H1 (cell line): ENCODE measurements at regions not wholly inside any gene's neighbourhood (a gene's known extent, or its start where the extent isn't known, plus 50 kb on each side); places are given as distances from the start of the nearest gene placed in this dataset.

Source experiments
- CTCF ChIA-PET: fragments of 300-600 bp; sonication (Branson Sonifier 250); formaldehyde crosslinking; loops from one replicate; lab custom pipeline; 2021; ENCODE audit not compliant: partially characterized antibody; lab: Charles Lee
- POLR2A ChIA-PET: fragments of 300-600 bp; sonication (Branson Sonifier 250); formaldehyde crosslinking; loops from one replicate; lab custom pipeline; 2021; ENCODE audit warnings: inconsistent platforms; ENCODE audit not compliant: partially characterized antibody; lab: Charles Lee
- DNase-seq, 2 experiments: peaks; one replicate each; pipeline versions ENCODE4 v3.0.0 to v3.0.0-alpha.2; 2010 to 2022; ENCODE audit warnings: low spot score in 2 of 2, low read depth in 1 of 2, mixed read lengths in 1 of 2
- FAIRE-seq: peaks from 2 replicates; lab custom pipeline; 2011; peaks lifted over from hg19 to GRCh38; lab: Jason Lieb, UNC
- H2AFZ ChIP-seq: 2 replicates; pipeline ENCODE4 v1.8.1; 2012; ENCODE audit warnings: low read length, inconsistent platforms
- H2AK5ac ChIP-seq: 2 replicates; pipeline ENCODE4 v1.6.1; 2013; ENCODE audit warnings: low read depth, low read length
- H2BK120ac ChIP-seq: replicated peaks from 2 replicates; pipeline ENCODE3; 2013; ENCODE audit warnings: low read depth, low read length, inconsistent platforms
- H2BK12ac ChIP-seq: 2 replicates; pipeline ENCODE4 v1.6.1; 2013; ENCODE audit warnings: low read depth, low read length
- H2BK15ac ChIP-seq: 2 replicates; pipeline ENCODE4 v1.6.1; 2013; ENCODE audit warnings: low read length
- H2BK20ac ChIP-seq: 2 replicates; pipeline ENCODE4 v1.6.1; 2013; ENCODE audit warnings: low read length
- H2BK5ac ChIP-seq: 2 replicates; pipeline ENCODE4 v1.6.1; 2013; ENCODE audit warnings: low read depth, low read length
- H3K14ac ChIP-seq: 2 replicates; pipeline ENCODE4 v1.6.1; 2013; ENCODE audit warnings: inconsistent platforms; ENCODE audit not compliant: insufficient read length
- H3K18ac ChIP-seq: 2 replicates; pipeline ENCODE4 v1.6.1; 2013; ENCODE audit warnings: low read length; ENCODE audit errors: extremely low read depth
- H3K23ac ChIP-seq: 2 replicates; pipeline ENCODE4 v1.6.1; 2013; ENCODE audit warnings: inconsistent platforms; ENCODE audit not compliant: insufficient read length
- H3K23me2 ChIP-seq: 2 replicates; pipeline ENCODE4 v1.6.1; 2013; ENCODE audit warnings: low read depth, low read length
- H3K27ac ChIP-seq: 2 replicates; pipeline ENCODE4 v1.6.1; 2011; ENCODE audit warnings: low read depth, low read length, inconsistent platforms
- H3K27me3 ChIP-seq, 4 experiments: replicated peaks in 1 of 4; 1 replicate in 1 of 4; 2 replicates in 3 of 4; pipeline versions ENCODE4 v1.6.1 to v1.8.1; 2011 to 2013; ENCODE audit warnings: low read length in 3 of 4, mild to moderate bottlenecking in 3 of 4, inconsistent platforms in 2 of 4, mixed read lengths in 2 of 4, moderate library complexity in 1 of 4; ENCODE audit not compliant: control insufficient read depth in 3 of 4, insufficient read depth in 3 of 4; ENCODE audit errors: extremely low read depth in 1 of 4
- H3K36me3 ChIP-seq, 4 experiments: 2 replicates each; pipeline versions ENCODE4 v1.6.1 to v1.8.1; 2011 to 2013; ENCODE audit warnings: mild to moderate bottlenecking in 4 of 4, low read length in 3 of 4, moderate library complexity in 2 of 4, control low read depth in 1 of 4, inconsistent platforms in 1 of 4; ENCODE audit not compliant: insufficient read depth in 4 of 4, control insufficient read depth in 2 of 4
- H3K4ac ChIP-seq: replicated peaks from 2 replicates; pipeline ENCODE3; 2013; ENCODE audit warnings: low read length, low read depth, mixed read lengths, inconsistent platforms; ENCODE audit not compliant: insufficient read length
- H3K4me1 ChIP-seq, 4 experiments: replicated peaks in 1 of 4; 1 replicate in 1 of 4; 2 replicates in 3 of 4; pipeline versions ENCODE4 v1.6.1 to v1.8.1; 2011 to 2013; ENCODE audit warnings: low read length in 3 of 4, inconsistent platforms in 2 of 4, mixed read lengths in 1 of 4; ENCODE audit not compliant: insufficient read depth in 4 of 4, control insufficient read depth in 3 of 4
- H3K4me2 ChIP-seq, 2 experiments: 2 replicates each; pipeline versions ENCODE4 v1.6.1 to v1.8.1; 2011 to 2013; ENCODE audit warnings: low read depth in 2 of 2, low read length in 2 of 2, control low read depth in 1 of 2, inconsistent platforms in 1 of 2, mild to moderate bottlenecking in 1 of 2; ENCODE audit not compliant: insufficient read depth in 1 of 2
- H3K4me3 ChIP-seq, 4 experiments: fragments of 200-600, 300-600 bp in 1 of 4; sonication (generic), shearing (Covaris generic), sonication (Bioruptor Twin) in 1 of 4; 2 replicates each; pipeline versions ENCODE4 v1.5.1 to v1.8.1; 2011 to 2016; ENCODE audit warnings: low read length in 4 of 4, low read depth in 3 of 4, control low read depth in 2 of 4, inconsistent platforms in 2 of 4, mild to moderate bottlenecking in 2 of 4, mixed read lengths in 1 of 4, moderate library complexity in 1 of 4; ENCODE audit not compliant: insufficient read depth in 2 of 4; ENCODE audit errors: extremely low read depth in 1 of 4
- H3K56ac ChIP-seq: replicated peaks from 2 replicates; pipeline ENCODE3; 2013; ENCODE audit warnings: low read depth, mild to moderate bottlenecking, mixed read lengths, low read length, inconsistent platforms; ENCODE audit not compliant: insufficient read length
- H3K79me1 ChIP-seq: 2 replicates; pipeline ENCODE4 v1.6.1; 2013; ENCODE audit warnings: low read depth, low read length, control low read depth
- H3K79me2 ChIP-seq, 2 experiments: 2 replicates each; pipeline versions ENCODE4 v1.6.1 to v1.8.1; 2012 to 2013; ENCODE audit warnings: low read length in 2 of 2, mild to moderate bottlenecking in 2 of 2, inconsistent platforms in 1 of 2; ENCODE audit not compliant: insufficient read depth in 2 of 2, control insufficient read depth in 1 of 2
- H3K9ac ChIP-seq, 4 experiments: replicated peaks in 1 of 4; 1 replicate in 1 of 4; 2 replicates in 3 of 4; pipeline versions ENCODE4 v1.6.1 to v1.8.1; 2011 to 2013; ENCODE audit warnings: low read depth in 3 of 4, low read length in 3 of 4, control low read depth in 2 of 4, mild to moderate bottlenecking in 2 of 4, moderate library complexity in 2 of 4, inconsistent platforms in 1 of 4; ENCODE audit errors: extremely low read depth in 1 of 4
- H3K9me3 ChIP-seq, 2 experiments: 2 replicates each; pipeline versions ENCODE4 v1.6.1 to v1.8.1; 2012 to 2013; ENCODE audit warnings: mild to moderate bottlenecking in 2 of 2, moderate library complexity in 2 of 2, control low read depth in 1 of 2, inconsistent platforms in 1 of 2, low read depth in 1 of 2, low read length in 1 of 2, mixed read lengths in 1 of 2; ENCODE audit not compliant: insufficient read depth in 2 of 2
- H4K20me1 ChIP-seq, 2 experiments: replicated peaks in 1 of 2; 2 replicates each; pipeline versions ENCODE3 to v1.8.1; 2011 to 2013; ENCODE audit warnings: inconsistent platforms in 2 of 2, low read length in 2 of 2, mild to moderate bottlenecking in 1 of 2; ENCODE audit not compliant: insufficient read depth in 2 of 2, control insufficient read depth in 1 of 2
- H4K5ac ChIP-seq: 2 replicates; pipeline ENCODE4 v1.6.1; 2013; ENCODE audit warnings: low read length, low read depth, mixed read lengths, inconsistent platforms; ENCODE audit not compliant: insufficient read length
- H4K8ac ChIP-seq: 2 replicates; pipeline ENCODE4 v1.8.0; 2013; ENCODE audit warnings: mild to moderate bottlenecking, moderate library complexity, low read length, inconsistent platforms; ENCODE audit not compliant: insufficient read depth; ENCODE audit errors: extremely low read depth
- H4K91ac ChIP-seq: replicated peaks from 2 replicates; pipeline ENCODE3; 2013; ENCODE audit warnings: low read length, mixed read lengths, inconsistent platforms; ENCODE audit not compliant: insufficient read length
- ASH2L ChIP-seq: fragments of 200-600, 300-600 bp; sonication (generic); IDR thresholded peaks from one replicate; pipeline ENCODE4 v1.7.1; 2017; ENCODE audit warnings: low read length
- BCL11A ChIP-seq, 2 experiments: IDR thresholded peaks; one replicate each; pipeline ENCODE4 v1.6.1; 2011; ENCODE audit warnings: low read depth in 2 of 2, low read length in 2 of 2, mild to moderate bottlenecking in 2 of 2
- CBX5 ChIP-seq: fragments of 300-800, 300-1000 bp; sonication (generic); IDR thresholded peaks from 2 replicates; pipeline ENCODE4 v1.7.1; 2016; ENCODE audit warnings: antibody characterized with exemption, low read length, low read depth
- CHD2 ChIP-seq: IDR thresholded peaks from 2 replicates; pipeline ENCODE4 v1.6.1; 2012; ENCODE audit warnings: low read length, improper control_type of control experiment
- FOSL1 ChIP-seq: IDR thresholded peaks from 2 replicates; pipeline ENCODE4 v1.6.1; 2011; ENCODE audit warnings: mild to moderate bottlenecking, low read depth, low read length, moderate library complexity; ENCODE audit not compliant: insufficient read depth
- HDAC2 ChIP-seq, 2 experiments: fragments of 300-600 bp in 1 of 2; sonication (generic) in 1 of 2; IDR thresholded peaks; 2 replicates each; pipeline ENCODE4 v1.6.1; 2011 to 2012; ENCODE audit warnings: low read depth in 2 of 2, low read length in 2 of 2, mild to moderate bottlenecking in 2 of 2, moderate library complexity in 2 of 2, borderline replicate concordance in 1 of 2, inconsistent platforms in 1 of 2
- KDM1A ChIP-seq: fragments of 200-600, 300-600 bp; sonication (generic); IDR thresholded peaks from 2 replicates; pipeline ENCODE4 v1.7.1; 2016; ENCODE audit warnings: mild to moderate bottlenecking, low read length, borderline replicate concordance
- PHF8 ChIP-seq: fragments of 200-600 bp; sonication (generic); conservative IDR thresholded peaks from 2 replicates; pipeline ENCODE4 v1.7.1; 2012; ENCODE audit warnings: low read depth, mild to moderate bottlenecking, inconsistent platforms, low read length, moderate library complexity
- POLR2A ChIP-seq, 2 experiments: IDR thresholded peaks; 1 replicate in 1 of 2; 2 replicates in 1 of 2; pipeline ENCODE4 v1.6.1; 2011; ENCODE audit warnings: low read depth in 2 of 2, low read length in 2 of 2, mild to moderate bottlenecking in 2 of 2; ENCODE audit errors: control extremely low read depth in 1 of 2
- RBBP5 ChIP-seq: IDR thresholded peaks from 2 replicates; pipeline ENCODE4 v1.7.1; 2012; ENCODE audit warnings: low read depth, mild to moderate bottlenecking, inconsistent platforms, low read length, moderate library complexity, borderline replicate concordance
- RFX5 ChIP-seq: IDR thresholded peaks from 2 replicates; pipeline ENCODE4 v1.6.1; 2011; ENCODE audit warnings: low read depth, low read length, improper control_type of control experiment, borderline replicate concordance
- RXRA ChIP-seq: IDR thresholded peaks from 2 replicates; pipeline ENCODE4 v1.6.1; 2011; ENCODE audit warnings: low read depth, mild to moderate bottlenecking, low read length, moderate library complexity; ENCODE audit not compliant: insufficient read depth
- SAP30 ChIP-seq: fragments of 300-600 bp; sonication (generic); IDR thresholded peaks from 2 replicates; pipeline ENCODE4 v1.7.1; 2012; ENCODE audit warnings: low read length, moderate library complexity, mild to moderate bottlenecking, inconsistent platforms; ENCODE audit not compliant: insufficient read depth, insufficient replicate concordance
- SP4 ChIP-seq: IDR thresholded peaks from 2 replicates; pipeline ENCODE4 v1.6.1; 2012; ENCODE audit warnings: low read length, inconsistent platforms
- WGBS, 2 experiments: shearing (Covaris generic) in 1 of 2; methylation state at CpG; one replicate each; pipeline versions ENCODE4 v1.1.6 to v1.1.7; 2013 to 2015; ENCODE audit warnings: low lambda C conversion rate in 2 of 2, mixed read lengths in 2 of 2, inconsistent platforms in 1 of 2, low coverage in 1 of 2, missing lambda C conversion rate in 1 of 2; ENCODE audit not compliant: insufficient replicate concordance in 2 of 2, insufficient coverage in 1 of 2, insufficient read length in 1 of 2; ENCODE audit errors: extremely low coverage in 1 of 2, missing lambda C conversion rate in 1 of 2; 5-methylcytosine and 5-hydroxymethylcytosine counted together

DNA sequence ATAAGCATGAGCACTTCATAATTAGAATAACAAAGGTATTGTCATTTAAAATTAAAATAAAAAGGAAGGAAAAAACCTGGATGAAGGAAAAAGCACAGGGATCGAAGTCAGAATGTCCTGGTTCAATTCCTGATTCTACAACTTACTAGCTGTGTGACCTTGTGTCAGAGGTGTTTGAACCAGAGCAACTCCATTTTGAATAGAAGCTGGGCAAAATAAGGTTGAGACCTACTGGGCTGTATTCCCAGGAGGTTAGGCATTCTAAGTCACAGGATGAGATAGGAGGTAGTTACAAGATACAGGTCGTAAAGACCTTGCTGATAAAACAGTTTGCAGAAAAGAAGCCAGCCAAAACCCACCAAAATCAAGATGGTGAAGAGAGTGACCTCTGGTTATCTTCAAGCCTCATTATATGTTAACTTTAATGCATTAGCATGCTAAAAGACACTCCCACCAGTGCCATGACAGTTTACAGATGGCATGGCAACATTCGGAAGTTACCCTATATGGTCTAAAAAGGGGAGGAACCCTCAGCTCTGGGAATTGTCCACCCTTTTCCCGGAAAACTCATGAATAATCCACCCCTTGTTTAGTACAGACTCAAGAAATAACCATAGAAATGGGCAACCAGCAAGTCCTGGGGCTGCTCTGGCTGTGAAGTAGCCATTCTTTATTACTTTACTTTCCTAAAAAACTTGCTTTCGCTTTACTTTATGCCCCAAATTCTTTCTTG lies 412.7 kb downstream of the PIK3R1 start:
- Histone ChIP-seq H3K9me3 (no peaks in the 10 kb centered on the region; a peak in 1 of 4 replicates), H3K4ac (no peak overlapping the region), H3K79me2 (no peaks in the 10 kb centered on the region), H3K79me1 (no peaks in the 10 kb centered on the region), H3K27me3 (no peaks in the 10 kb centered on the region), H3K18ac (no peak overlapping the region), H3K4me2 (no peak overlapping the region), H2AFZ (no peak overlapping the region), H2BK12ac (no peak overlapping the region), H2BK15ac (no peak overlapping the region), H2BK20ac (no peak overlapping the region), H3K9ac (no peak overlapping the region), H3K27ac (no peak overlapping the region), H3K56ac (no peak overlapping the region), H3K36me3 (no peaks in the 10 kb centered on the region), H4K8ac (no peak overlapping the region), H4K91ac (no peak overlapping the region), H2BK5ac (no peak overlapping the region), H2BK120ac (no peak overlapping the region), H4K5ac (no peak overlapping the region), H3K14ac (no peak overlapping the region), H3K4me3 (no peak overlapping the region), H2AK5ac (no peak overlapping the region), H3K23me2 (no peaks in the 10 kb centered on the region), H3K23ac (no peak overlapping the region), H3K4me1 (peaks cover 0 to 8% (median 0%) of the 10 kb centered on the region in 4 experiments; a peak in 1 of 7 replicates), H4K20me1 (no peaks in the 10 kb centered on the region)
- POLR2A ChIA-PET, result no interaction called here
- FAIRE-seq, result no peak
- WGBS, 2 experiments, result 88% methylated on average over 5 of the region's 5 CpGs; no CpG with 5 or more reads in 1 of the 2 experiments
- CTCF ChIA-PET, result interaction anchor here (0.8 to 1.7 kb wide), 3 partner anchors 9 to 33 kb away, joined by 3 to 4 read pairs (median 4); no protein-coding TSS in a partner anchor
- no peak for DNase-seq
- no peak for TF ChIP-seq RFX5
- no peak for TF ChIP-seq CBX5
- no peak for TF ChIP-seq SP4
- TF ChIP-seq KDM1A, result no peak
- TF ChIP-seq ASH2L, result no peak
- TF ChIP-seq PHF8, result no peak
- no peak for TF ChIP-seq RXRA
- TF ChIP-seq SAP30, result no peak
- TF ChIP-seq FOSL1, result no peak
- TF ChIP-seq POLR2A (IDR thresholded peaks at IDR 0.05; ENCODE audit: control extremely low read depth in 1 of 2, low read depth in 2 of 2, low read length in 2 of 2), result no peak
- no peak for TF ChIP-seq HDAC2 (IDR thresholded peaks at IDR 0.05; ENCODE audit: borderline replicate concordance in 1 of 2, low read depth in 2 of 2, low read length in 2 of 2)
- no peak for TF ChIP-seq CHD2
- no peak for TF ChIP-seq RBBP5
- no peak for TF ChIP-seq BCL11A (IDR thresholded peaks at IDR 0.05; ENCODE audit: low read depth in 2 of 2, low read length in 2 of 2)
